HUES6 (cell line): ENCODE measurements at regions not wholly inside any gene's neighbourhood (a gene's known extent, or its start where the extent isn't known, plus 50 kb on each side); places are given as distances from the start of the nearest gene placed in this dataset.
"Not testable (repeated sequence)": the region's sequence is repeated elsewhere in the genome, so short reads cannot be mapped to it uniquely, and the experiment has no call there.

Experiments used
- H3K27ac ChIP-seq: 2 replicates; pipeline ENCODE4 v1.7.0; 2013; ENCODE audit warnings: low read depth, mild to moderate bottlenecking, low read length, inconsistent platforms
- H3K27me3 ChIP-seq: 2 replicates; pipeline ENCODE4 v1.6.1; 2013; ENCODE audit warnings: low read length; ENCODE audit not compliant: control insufficient read depth, insufficient read depth
- H3K36me3 ChIP-seq: 2 replicates; pipeline ENCODE4 v1.6.1; 2013; ENCODE audit warnings: low read length; ENCODE audit not compliant: control insufficient read depth, insufficient read depth
- H3K4me1 ChIP-seq: 2 replicates; pipeline ENCODE4 v1.6.1; 2013; ENCODE audit warnings: low read length; ENCODE audit not compliant: control insufficient read depth, insufficient read depth
- H3K4me3 ChIP-seq: 2 replicates; pipeline ENCODE4 v1.5.1; 2013; ENCODE audit warnings: low read depth, low read length
- H3K9ac ChIP-seq: one replicate; pipeline ENCODE4 v1.6.1; 2013; ENCODE audit warnings: mild to moderate bottlenecking, low read length
- H3K9me3 ChIP-seq: 2 replicates; pipeline ENCODE4 v1.6.1; 2013; ENCODE audit warnings: low read depth, low read length; ENCODE audit not compliant: control insufficient read depth, insufficient read depth

GRCh38 chr7:29637374-29637773 is 73.7 kb downstream of the PRR15 start:
- no peaks in the 10 kb centered on the region for H3K9me3 ChIP-seq
- H3K4me1 ChIP-seq, result peaks cover 5% of the 10 kb centered on the region; the same call in 1 of the 2 replicates
- no peak overlapping the region for H3K4me3 ChIP-seq
- no peak overlapping the region for H3K27ac ChIP-seq
- H3K27me3 ChIP-seq, result no peaks in the 10 kb centered on the region
- no peaks in the 10 kb centered on the region for H3K36me3 ChIP-seq
- no peak overlapping the region for H3K9ac ChIP-seq

GRCh38 chr7:29638841-29639240 is 75.2 kb downstream of the PRR15 start:
- not testable (repeated sequence) for H3K9me3 ChIP-seq, H3K36me3 ChIP-seq, H3K27me3 ChIP-seq, H3K4me3 ChIP-seq, H3K4me1 ChIP-seq, H3K27ac ChIP-seq, H3K9ac ChIP-seq

- Histone ChIP-seq H3K27ac (no peak overlapping the region), H3K36me3 (no peaks in the 10 kb centered on the region), H3K4me3 (no peak overlapping the region), H3K4me1 (peaks cover 5% of the 10 kb centered on the region; the same call in 1 of the 2 replicates), H3K27me3 (no peaks in the 10 kb centered on the region), H3K9ac (no peak overlapping the region), H3K9me3 (no peaks in the 10 kb centered on the region)
These were observed 75.8 kb downstream of the PRR15 start for GRCh38 chr7:29639386-29639785.

GRCh38 chr7:29639886-29640595 is 76.4 kb downstream of the PRR15 start:
- no peak overlapping the region for H3K9ac ChIP-seq
- no peaks in the 10 kb centered on the region for H3K36me3 ChIP-seq
- H3K4me1 ChIP-seq, result peaks cover 5% of the 10 kb centered on the region; the same call in 1 of the 2 replicates
- no peak overlapping the region for H3K27ac ChIP-seq
- H3K4me3 ChIP-seq, result no peak overlapping the region
- H3K9me3 ChIP-seq, result no peaks in the 10 kb centered on the region
- H3K27me3 ChIP-seq, result no peaks in the 10 kb centered on the region

- Histone ChIP-seq H3K9ac (no peak overlapping the region), H3K36me3 (no peaks in the 10 kb centered on the region), H3K4me3 (no peak overlapping the region), H3K4me1 (peaks cover 5% of the 10 kb centered on the region; the same call in 1 of the 2 replicates), H3K27ac (no peak overlapping the region), H3K27me3 (no peaks in the 10 kb centered on the region), H3K9me3 (no peaks in the 10 kb centered on the region)
These were observed 78.0 kb downstream of the PRR15 start for GRCh38 chr7:29641651-29642050.

GRCh38 chr7:29642494-29643155 is 79.0 kb downstream of the PRR15 start:
- no peaks in the 10 kb centered on the region for H3K27me3 ChIP-seq
- H3K36me3 ChIP-seq, result no peaks in the 10 kb centered on the region
- H3K9me3 ChIP-seq, result no peaks in the 10 kb centered on the region
- no peak overlapping the region for H3K4me3 ChIP-seq
- peaks cover 5% of the 10 kb centered on the region; the same call in 1 of the 2 replicates for H3K4me1 ChIP-seq
- no peak overlapping the region for H3K27ac ChIP-seq
- no peak overlapping the region for H3K9ac ChIP-seq

- H3K27me3 ChIP-seq, H3K4me3 ChIP-seq: not testable (repeated sequence)
These were observed 82.5 kb downstream of the PRR15 start for GRCh38 chr7:29646116-29646515.

GRCh38 chr7:29647020-29647654 is 83.5 kb downstream of the PRR15 start:
- H3K4me1 ChIP-seq, result no peaks in the 10 kb centered on the region; the same call in 1 of the 2 replicates
- no peaks in the 10 kb centered on the region for H3K9me3 ChIP-seq
- no peaks in the 10 kb centered on the region for H3K27me3 ChIP-seq
- H3K36me3 ChIP-seq, result no peaks in the 10 kb centered on the region
- H3K4me3 ChIP-seq, result no peak overlapping the region
- no peak overlapping the region for H3K9ac ChIP-seq
- H3K27ac ChIP-seq, result no peak overlapping the region

More at GRCh38 chr7:29646116-29646515, 82.5 kb downstream of the PRR15 start:
- H3K4me1 ChIP-seq, H3K9ac ChIP-seq, H3K27ac ChIP-seq, H3K36me3 ChIP-seq, H3K9me3 ChIP-seq: not testable (repeated sequence)

GRCh38 chr7:29647691-29648210 is 84.1 kb downstream of the PRR15 start:
- not testable (repeated sequence) for H3K4me1 ChIP-seq, H3K9me3 ChIP-seq, H3K27ac ChIP-seq, H3K9ac ChIP-seq, H3K27me3 ChIP-seq, H3K36me3 ChIP-seq, H3K4me3 ChIP-seq

GRCh38 chr7:29649028-29649716 is 85.5 kb downstream of the PRR15 start:
- H3K27ac ChIP-seq, result no peak overlapping the region
- no peaks in the 10 kb centered on the region for H3K36me3 ChIP-seq
- H3K27me3 ChIP-seq, result no peaks in the 10 kb centered on the region
- H3K9ac ChIP-seq, result no peak overlapping the region
- no peaks in the 10 kb centered on the region; the same call in 1 of the 2 replicates for H3K4me1 ChIP-seq
- no peak overlapping the region for H3K4me3 ChIP-seq
- H3K9me3 ChIP-seq, result no peaks in the 10 kb centered on the region
